Hepatocyte (in vitro differentiated cells): ENCODE measurements at regions not wholly inside any gene's neighbourhood (a gene's known extent, or its start where the extent isn't known, plus 50 kb on each side); places are given as distances from the start of the nearest gene placed in this dataset.

Experiments
- CTCF ChIP-seq: fragments of 200-600 bp; sonication (generic); IDR thresholded peaks from 2 replicates; pipeline ENCODE4 v1.5.1; 2016; ENCODE audit warnings: antibody characterized with exemption, mild to moderate bottlenecking; ENCODE audit not compliant: poor library complexity
- EZH2 ChIP-seq: fragments of 200-600 bp; sonication (generic); IDR thresholded peaks from 2 replicates; pipeline ENCODE4 v1.6.1; 2016; ENCODE audit warnings: antibody characterized with exemption, mild to moderate bottlenecking, borderline replicate concordance

DNA sequence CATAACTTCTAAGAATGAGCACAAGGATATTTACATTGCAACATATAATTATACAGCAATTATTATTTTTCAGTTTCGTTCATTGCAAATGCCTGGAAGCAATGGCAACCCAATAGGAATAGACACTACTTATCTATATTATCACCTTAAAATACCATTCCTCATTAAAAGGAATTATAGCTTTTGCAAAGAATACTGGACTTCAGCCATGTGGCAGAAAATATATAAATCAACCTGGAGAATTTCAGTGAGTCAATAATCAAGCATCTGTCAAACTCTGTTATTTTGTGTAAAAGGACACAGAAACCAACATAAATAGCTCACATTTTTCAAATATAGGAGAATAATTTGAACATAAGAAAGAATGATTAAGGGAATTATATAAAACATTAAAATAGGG lies 96.1 kb upstream of the SEMA3C start:
- TF ChIP-seq CTCF (no peak), EZH2 (no peak)
